Transverse colon (tissue), 3 donors: ENCODE measurements at regions not wholly inside any gene's neighbourhood (a gene's known extent, or its start where the extent isn't known, plus 50 kb on each side); places are given as distances from the start of the nearest gene placed in this dataset.
"Not testable (repeated sequence)": the region's sequence is repeated elsewhere in the genome, so short reads cannot be mapped to it uniquely, and the experiment has no call there.

Source experiments
- CTCF ChIP-seq, 5 experiments: fragments of 200-600 bp in 3 of 5; fragments of 450-650 bp in 2 of 5; sonication (generic) in 3 of 5; IDR thresholded peaks; 1 replicate in 2 of 5; 2 replicates in 3 of 5; pipeline ENCODE4 v1.5.1; 2016 to 2017; ENCODE audit warnings: antibody characterized with exemption in 5 of 5, inconsistent platforms in 3 of 5, mild to moderate bottlenecking in 2 of 5, moderate library complexity in 1 of 5
- EP300 ChIP-seq: sonication (generic); formaldehyde crosslinking; IDR thresholded peaks from one replicate; pipeline ENCODE4 v1.6.1; 2017; ENCODE audit warnings: antibody characterized with exemption, low read depth

- TF ChIP-seq EP300; CTCF (IDR thresholded peaks at IDR 0.05): not testable (repeated sequence)
Observed at GRCh38 chr3:125907279-125907678, 61.7 kb upstream of the ROPN1B start.
